ENCODE measurements at regions not wholly inside any gene's neighbourhood (a gene's known extent, or its start where the extent isn't known, plus 50 kb on each side); places are given as distances from the start of the nearest gene placed in this dataset.

DNA sequence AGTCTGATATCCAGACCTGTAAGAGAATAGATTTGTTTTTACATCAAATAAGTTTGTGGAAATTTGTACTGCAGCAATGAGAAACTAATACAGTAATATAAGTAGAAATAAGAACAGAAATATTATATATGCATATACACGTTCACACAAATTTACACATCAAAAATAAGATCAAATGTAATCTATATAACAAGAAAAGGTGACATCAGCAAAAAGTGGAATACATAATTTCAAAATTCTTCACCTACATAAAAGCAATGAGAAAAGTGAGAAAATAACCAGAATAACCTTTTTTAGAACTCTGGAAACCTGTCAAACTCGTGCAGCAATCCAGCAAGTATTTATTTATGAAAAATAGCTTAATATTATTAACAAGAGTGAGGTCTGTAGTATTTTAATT is 1124.6 kb upstream of the ATXN7L3B start:
- TF ChIP-seq EZH2phosphoT487 (IDR thresholded peaks at IDR 0.05; ENCODE audit: low read length) (no peak), EZH2 (optimal IDR thresholded peaks at IDR 0.05; ENCODE audit: low read depth, low read length) (no peak)
- TF ChIP-seq, protein P1, sequence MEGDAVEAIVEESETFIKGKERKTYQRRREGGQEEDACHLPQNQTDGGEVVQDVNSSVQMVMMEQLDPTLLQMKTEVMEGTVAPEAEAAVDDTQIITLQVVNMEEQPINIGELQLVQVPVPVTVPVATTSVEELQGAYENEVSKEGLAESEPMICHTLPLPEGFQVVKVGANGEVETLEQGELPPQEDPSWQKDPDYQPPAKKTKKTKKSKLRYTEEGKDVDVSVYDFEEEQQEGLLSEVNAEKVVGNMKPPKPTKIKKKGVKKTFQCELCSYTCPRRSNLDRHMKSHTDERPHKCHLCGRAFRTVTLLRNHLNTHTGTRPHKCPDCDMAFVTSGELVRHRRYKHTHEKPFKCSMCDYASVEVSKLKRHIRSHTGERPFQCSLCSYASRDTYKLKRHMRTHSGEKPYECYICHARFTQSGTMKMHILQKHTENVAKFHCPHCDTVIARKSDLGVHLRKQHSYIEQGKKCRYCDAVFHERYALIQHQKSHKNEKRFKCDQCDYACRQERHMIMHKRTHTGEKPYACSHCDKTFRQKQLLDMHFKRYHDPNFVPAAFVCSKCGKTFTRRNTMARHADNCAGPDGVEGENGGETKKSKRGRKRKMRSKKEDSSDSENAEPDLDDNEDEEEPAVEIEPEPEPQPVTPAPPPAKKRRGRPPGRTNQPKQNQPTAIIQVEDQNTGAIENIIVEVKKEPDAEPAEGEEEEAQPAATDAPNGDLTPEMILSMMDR (IDR thresholded peaks at IDR 0.05; ENCODE audit: low read length), result no peak
- H3F3A ChIP-seq (ENCODE audit: insufficient read depth, low read length), result no peaks in the 10 kb centered on the region
- H3K4me1 ChIP-seq (ENCODE audit: low read length), result no peaks in the 10 kb centered on the region
- H3K4me3 ChIP-seq (ENCODE audit: low read length), result no peak overlapping the region
- H3K9ac ChIP-seq (ENCODE audit: low read length), result no peak overlapping the region
- no peaks in the 10 kb centered on the region for H4K20me1 ChIP-seq (ENCODE audit: insufficient read depth, low read length)
- H2AFZ ChIP-seq (ENCODE audit: low read length), result no peak overlapping the region
- no peaks in the 10 kb centered on the region for H3K36me3 ChIP-seq (replicated peaks; ENCODE audit: insufficient read depth, low read length)
- H3K4me2 ChIP-seq (ENCODE audit: low read depth, low read length), result no peak overlapping the region
- H3K9me2 ChIP-seq (replicated peaks; ENCODE audit: insufficient read depth, low read length), result no peaks in the 10 kb centered on the region
- H3K27me3 ChIP-seq (replicated peaks; ENCODE audit: insufficient read depth, low read length), result no peaks in the 10 kb centered on the region
- H3K79me2 ChIP-seq (ENCODE audit: low read length), result no peaks in the 10 kb centered on the region
- DNase-seq, result no peak
- H3K27ac ChIP-seq (ENCODE audit: low read length), result no peak overlapping the region
- H3K9me3 ChIP-seq (replicated peaks; ENCODE audit: insufficient read depth, low read length), result no peaks in the 10 kb centered on the region

DNA sequence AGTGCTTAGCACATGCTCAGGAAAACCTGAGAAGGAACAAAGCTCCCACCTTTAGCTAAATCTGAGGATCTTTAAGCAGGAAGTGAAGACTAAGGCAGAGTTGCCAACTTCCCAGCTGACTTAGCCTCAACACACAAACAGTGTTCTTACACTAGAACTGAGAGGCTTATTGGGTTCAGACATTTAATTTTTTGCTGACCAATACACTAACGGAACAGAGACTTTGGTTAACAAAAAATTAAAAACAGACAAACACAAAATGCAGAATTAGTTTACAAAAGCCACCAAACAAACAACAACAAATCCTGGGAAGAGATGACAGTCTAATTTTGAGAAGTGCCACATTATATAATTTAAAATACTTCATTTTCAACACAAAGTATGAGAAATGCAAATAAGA is 1123.7 kb upstream of the ATXN7L3B start:
- Histone ChIP-seq H3K4me2 (ENCODE audit: low read depth, low read length) (no peak overlapping the region), H3K27ac (ENCODE audit: low read length) (no peak overlapping the region), H2AFZ (ENCODE audit: low read length) (no peak overlapping the region), H3K27me3 (replicated peaks; ENCODE audit: insufficient read depth, low read length) (no peaks in the 10 kb centered on the region), H3K9me2 (replicated peaks; ENCODE audit: insufficient read depth, low read length) (no peaks in the 10 kb centered on the region), H3K9me3 (replicated peaks; ENCODE audit: insufficient read depth, low read length) (no peaks in the 10 kb centered on the region), H3K4me3 (ENCODE audit: low read length) (no peak overlapping the region), H3K79me2 (ENCODE audit: low read length) (no peaks in the 10 kb centered on the region), H3K36me3 (replicated peaks; ENCODE audit: insufficient read depth, low read length) (no peaks in the 10 kb centered on the region), H3K4me1 (ENCODE audit: low read length) (no peaks in the 10 kb centered on the region), H4K20me1 (ENCODE audit: insufficient read depth, low read length) (no peaks in the 10 kb centered on the region), H3F3A (ENCODE audit: insufficient read depth, low read length) (no peaks in the 10 kb centered on the region), H3K9ac (ENCODE audit: low read length) (no peak overlapping the region)
- DNase-seq, result no peak
- TF ChIP-seq EZH2phosphoT487 (IDR thresholded peaks at IDR 0.05; ENCODE audit: low read length) (no peak), EZH2 (optimal IDR thresholded peaks at IDR 0.05; ENCODE audit: low read depth, low read length) (no peak)
- TF ChIP-seq, protein P1 (IDR thresholded peaks at IDR 0.05; ENCODE audit: low read length), result no peak

DNA sequence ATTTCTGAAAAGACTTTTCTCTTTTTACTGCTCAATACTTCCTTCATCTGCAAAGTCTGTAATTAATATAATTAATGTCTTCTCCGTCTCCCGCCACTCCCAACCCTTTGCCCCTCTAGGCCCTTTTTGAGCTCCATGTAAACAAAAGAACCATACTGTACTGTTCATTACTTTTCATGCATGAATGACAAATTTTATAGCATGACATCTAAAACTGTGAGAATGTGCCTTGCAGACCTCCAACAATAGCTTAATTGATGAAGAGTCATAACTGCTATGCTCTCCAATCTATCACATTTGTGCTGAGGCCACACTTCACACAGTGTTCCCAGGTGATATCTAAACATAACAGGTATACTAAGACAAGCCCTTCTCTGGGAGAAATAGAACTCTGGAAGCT is 1122.7 kb upstream of the ATXN7L3B start:
- Histone ChIP-seq H3K79me2 (ENCODE audit: low read length) (no peaks in the 10 kb centered on the region), H3K9me2 (replicated peaks; ENCODE audit: insufficient read depth, low read length) (no peaks in the 10 kb centered on the region), H3K9me3 (replicated peaks; ENCODE audit: insufficient read depth, low read length) (no peaks in the 10 kb centered on the region), H4K20me1 (ENCODE audit: insufficient read depth, low read length) (no peaks in the 10 kb centered on the region), H3K9ac (ENCODE audit: low read length) (no peak overlapping the region), H3K4me2 (ENCODE audit: low read depth, low read length) (no peak overlapping the region), H3K36me3 (replicated peaks; ENCODE audit: insufficient read depth, low read length) (no peaks in the 10 kb centered on the region), H3K27ac (ENCODE audit: low read length) (no peak overlapping the region), H2AFZ (ENCODE audit: low read length) (no peak overlapping the region), H3F3A (ENCODE audit: insufficient read depth, low read length) (no peaks in the 10 kb centered on the region), H3K4me1 (ENCODE audit: low read length) (no peaks in the 10 kb centered on the region), H3K27me3 (replicated peaks; ENCODE audit: insufficient read depth, low read length) (no peaks in the 10 kb centered on the region), H3K4me3 (ENCODE audit: low read length) (no peak overlapping the region)
- DNase-seq, result no peak
- TF ChIP-seq EZH2 (optimal IDR thresholded peaks at IDR 0.05; ENCODE audit: low read depth, low read length), result no peak
- TF ChIP-seq EZH2phosphoT487 (IDR thresholded peaks at IDR 0.05; ENCODE audit: low read length), result no peak
- TF ChIP-seq, protein P1 (IDR thresholded peaks at IDR 0.05; ENCODE audit: low read length), result no peak

All from MM.1S (cell line).